ENCODE measurements at regions not wholly inside any gene's neighbourhood (a gene's known extent, or its start where the extent isn't known, plus 50 kb on each side); places are given as distances from the start of the nearest gene placed in this dataset.
"Not testable (repeated sequence)": the region's sequence is repeated elsewhere in the genome, so short reads cannot be mapped to it uniquely, and the experiment has no call there.

GRCh38 chr5:18702821-18703220 lies 1068.6 kb downstream of the TAF11L14 start:
- Histone ChIP-seq H3K9me3 (ENCODE audit: control insufficient read depth, insufficient read depth, low read length) (no peaks in the 10 kb centered on the region), H3K27ac (ENCODE audit: low read depth, low read length) (no peak overlapping the region), H3K4me3 (ENCODE audit: low read depth, low read length) (no peak overlapping the region), H3K36me3 (ENCODE audit: control insufficient read depth, insufficient read depth, low read length) (no peaks in the 10 kb centered on the region), H3K4me1 (ENCODE audit: control insufficient read depth, insufficient read depth, low read length) (peaks cover 5% of the 10 kb centered on the region), H3K27me3 (ENCODE audit: control insufficient read depth, insufficient read depth, low read length) (no peaks in the 10 kb centered on the region)
- DNase-seq (ENCODE audit: low read depth in 4 of 6, low spot score in 6 of 6), result no peak
- no CpG with 5 or more reads among the region's 1 CpG for WGBS (ENCODE audit: insufficient coverage)

- H3K4me3 ChIP-seq (ENCODE audit: low read depth, low read length), result no peak overlapping the region
- H3K27me3 ChIP-seq (ENCODE audit: control insufficient read depth, insufficient read depth, low read length), result no peaks in the 10 kb centered on the region
- no peaks in the 10 kb centered on the region for H3K36me3 ChIP-seq (ENCODE audit: control insufficient read depth, insufficient read depth, low read length)
- no peak overlapping the region for H3K27ac ChIP-seq (ENCODE audit: low read depth, low read length)
- H3K9me3 ChIP-seq (ENCODE audit: control insufficient read depth, insufficient read depth, low read length), result no peaks in the 10 kb centered on the region
- H3K4me1 ChIP-seq (ENCODE audit: control insufficient read depth, insufficient read depth, low read length), result no peaks in the 10 kb centered on the region
- WGBS (ENCODE audit: insufficient coverage), result 100% methylated on average over 1 of the region's 5 CpGs
- DNase-seq (ENCODE audit: low read depth in 4 of 6, low spot score in 6 of 6), result no peak
Measured at GRCh38 chr5:18712936-18713485, 1078.8 kb downstream of the TAF11L14 start.

- no peaks in the 10 kb centered on the region for H3K36me3 ChIP-seq (ENCODE audit: control insufficient read depth, insufficient read depth, low read length)
- H3K9me3 ChIP-seq (ENCODE audit: control insufficient read depth, insufficient read depth, low read length), result no peaks in the 10 kb centered on the region
- no CpG with 5 or more reads among the region's 1 CpG for WGBS (ENCODE audit: insufficient coverage)
- H3K4me1 ChIP-seq (ENCODE audit: control insufficient read depth, insufficient read depth, low read length), result no peaks in the 10 kb centered on the region
- H3K27me3 ChIP-seq (ENCODE audit: control insufficient read depth, insufficient read depth, low read length), result no peaks in the 10 kb centered on the region
- no peak for DNase-seq (ENCODE audit: low read depth in 4 of 6, low spot score in 6 of 6)
- H3K4me3 ChIP-seq (ENCODE audit: low read depth, low read length), result no peak overlapping the region
- H3K27ac ChIP-seq (ENCODE audit: low read depth, low read length), result no peak overlapping the region
Measured at GRCh38 chr5:18720002-18720401, 1085.7 kb downstream of the TAF11L14 start.

GRCh38 chr5:18732556-18733479 lies 1098.6 kb downstream of the TAF11L14 start:
- 94% methylated on average over 12 of the region's 16 CpGs for WGBS (ENCODE audit: insufficient coverage)
- Histone ChIP-seq H3K9me3 (ENCODE audit: control insufficient read depth, insufficient read depth, low read length) (no peaks in the 10 kb centered on the region), H3K27ac (ENCODE audit: low read depth, low read length) (no peak overlapping the region), H3K4me3 (ENCODE audit: low read depth, low read length) (no peak overlapping the region), H3K27me3 (ENCODE audit: control insufficient read depth, insufficient read depth, low read length) (no peaks in the 10 kb centered on the region), H3K36me3 (ENCODE audit: control insufficient read depth, insufficient read depth, low read length) (no peaks in the 10 kb centered on the region), H3K4me1 (ENCODE audit: control insufficient read depth, insufficient read depth, low read length) (peaks cover 4% of the 10 kb centered on the region)
- DNase-seq (ENCODE audit: low read depth in 4 of 6, low spot score in 6 of 6), result no peak

GRCh38 chr5:18736051-18736398 lies 1101.8 kb downstream of the TAF11L14 start:
- no peaks in the 10 kb centered on the region for H3K9me3 ChIP-seq (ENCODE audit: control insufficient read depth, insufficient read depth, low read length)
- no peaks in the 10 kb centered on the region for H3K27me3 ChIP-seq (ENCODE audit: control insufficient read depth, insufficient read depth, low read length)
- no peaks in the 10 kb centered on the region for H3K36me3 ChIP-seq (ENCODE audit: control insufficient read depth, insufficient read depth, low read length)
- no peak overlapping the region for H3K4me3 ChIP-seq (ENCODE audit: low read depth, low read length)
- peaks cover 4% of the 10 kb centered on the region for H3K4me1 ChIP-seq (ENCODE audit: control insufficient read depth, insufficient read depth, low read length)
- DNase-seq (ENCODE audit: low read depth in 4 of 6, low spot score in 6 of 6), result no peak
- no peak overlapping the region for H3K27ac ChIP-seq (ENCODE audit: low read depth, low read length)
- no CpG with 5 or more reads among the region's 2 CpGs for WGBS (ENCODE audit: insufficient coverage)

GRCh38 chr5:18736736-18737135 lies 1102.5 kb downstream of the TAF11L14 start:
- WGBS (ENCODE audit: insufficient coverage), result 100% methylated on average over 1 of the region's 7 CpGs
- not testable (repeated sequence) for H3K27me3 ChIP-seq (ENCODE audit: control insufficient read depth, insufficient read depth, low read length); H3K4me3 ChIP-seq (ENCODE audit: low read depth, low read length)

GRCh38 chr5:18740301-18740700 lies 1106.0 kb downstream of the TAF11L14 start:
- Histone ChIP-seq H3K36me3 (ENCODE audit: control insufficient read depth, insufficient read depth, low read length) (no peaks in the 10 kb centered on the region), H3K27me3 (ENCODE audit: control insufficient read depth, insufficient read depth, low read length) (no peaks in the 10 kb centered on the region), H3K4me3 (ENCODE audit: low read depth, low read length) (no peak overlapping the region), H3K27ac (ENCODE audit: low read depth, low read length) (no peak overlapping the region), H3K9me3 (ENCODE audit: control insufficient read depth, insufficient read depth, low read length) (no peaks in the 10 kb centered on the region), H3K4me1 (ENCODE audit: control insufficient read depth, insufficient read depth, low read length) (peaks cover 4% of the 10 kb centered on the region)
- no peak for DNase-seq (ENCODE audit: low read depth in 4 of 6, low spot score in 6 of 6)

More at GRCh38 chr5:18736736-18737135, 1102.5 kb downstream of the TAF11L14 start:
- not testable (repeated sequence) for DNase-seq (ENCODE audit: low read depth in 4 of 6, low spot score in 6 of 6); H3K9me3 ChIP-seq (ENCODE audit: control insufficient read depth, insufficient read depth, low read length); H3K27ac ChIP-seq (ENCODE audit: low read depth, low read length); H3K36me3 ChIP-seq (ENCODE audit: control insufficient read depth, insufficient read depth, low read length); H3K4me1 ChIP-seq (ENCODE audit: control insufficient read depth, insufficient read depth, low read length)

- H3K9me3 ChIP-seq (ENCODE audit: control insufficient read depth, insufficient read depth, low read length), result no peaks in the 10 kb centered on the region
- no peak for DNase-seq (ENCODE audit: low read depth in 4 of 6, low spot score in 6 of 6)
- H3K27me3 ChIP-seq (ENCODE audit: control insufficient read depth, insufficient read depth, low read length), result no peaks in the 10 kb centered on the region
- 90% methylated on average over 7 of the region's 7 CpGs for WGBS (ENCODE audit: insufficient coverage)
- H3K27ac ChIP-seq (ENCODE audit: low read depth, low read length), result no peak overlapping the region
- H3K4me1 ChIP-seq (ENCODE audit: control insufficient read depth, insufficient read depth, low read length), result no peaks in the 10 kb centered on the region
- no peak overlapping the region for H3K4me3 ChIP-seq (ENCODE audit: low read depth, low read length)
- no peaks in the 10 kb centered on the region for H3K36me3 ChIP-seq (ENCODE audit: control insufficient read depth, insufficient read depth, low read length)
Measured at GRCh38 chr5:18742830-18743229, 1108.6 kb downstream of the TAF11L14 start.

GRCh38 chr5:18744441-18744840 lies 1110.2 kb downstream of the TAF11L14 start:
- Histone ChIP-seq H3K4me1 (ENCODE audit: control insufficient read depth, insufficient read depth, low read length) (no peaks in the 10 kb centered on the region), H3K27me3 (ENCODE audit: control insufficient read depth, insufficient read depth, low read length) (no peaks in the 10 kb centered on the region), H3K27ac (ENCODE audit: low read depth, low read length) (no peak overlapping the region), H3K36me3 (ENCODE audit: control insufficient read depth, insufficient read depth, low read length) (no peaks in the 10 kb centered on the region), H3K9me3 (ENCODE audit: control insufficient read depth, insufficient read depth, low read length) (no peaks in the 10 kb centered on the region), H3K4me3 (ENCODE audit: low read depth, low read length) (no peak overlapping the region)
- WGBS (ENCODE audit: insufficient coverage), result 97% methylated on average over 3 of the region's 3 CpGs
- no peak for DNase-seq (ENCODE audit: low read depth in 4 of 6, low spot score in 6 of 6)

Measured in spinal cord (tissue), 9 donors.